SK-MEL-5 (cell line): ENCODE measurements at regions not wholly inside any gene's neighbourhood (a gene's known extent, or its start where the extent isn't known, plus 50 kb on each side); places are given as distances from the start of the nearest gene placed in this dataset.
"Not testable (repeated sequence)": the region's sequence is repeated elsewhere in the genome, so short reads cannot be mapped to it uniquely, and the experiment has no call there.

ENCODE experiments used
- DNase-seq: peaks from one replicate; pipeline ENCODE4 v3.0.0-alpha.2; 2016; ENCODE audit warnings: low read depth, low spot score
- in situ Hi-C: cut with HindIII; loops from 2 replicates; pipeline ENCODE4 v1.10.0; 2016; ENCODE audit warnings: low sequenced_read_pairs, high pct_unique_total_duplicates, low pct_unique_long_range_greater_than_20kb

- in situ Hi-C loops: no loop called here
- DNase-seq: no peak
Measured at GRCh38 chr11:128148208-128148607, 439.1 kb downstream of the ETS1 start.

GRCh38 chr11:128146926-128147605 is 440.3 kb downstream of the ETS1 start:
- in situ Hi-C loops: no loop called here
- DNase-seq: no peak

- in situ Hi-C loops: not testable (repeated sequence)
Measured at GRCh38 chr11:128140293-128140692, 447.1 kb downstream of the ETS1 start.

GRCh38 chr11:128135451-128135850 is 451.9 kb downstream of the ETS1 start:
- DNase-seq: peak; percentile 42
- in situ Hi-C loops: no loop called here

More at GRCh38 chr11:128140293-128140692, 447.1 kb downstream of the ETS1 start:
- not testable (repeated sequence) for DNase-seq

DNA sequence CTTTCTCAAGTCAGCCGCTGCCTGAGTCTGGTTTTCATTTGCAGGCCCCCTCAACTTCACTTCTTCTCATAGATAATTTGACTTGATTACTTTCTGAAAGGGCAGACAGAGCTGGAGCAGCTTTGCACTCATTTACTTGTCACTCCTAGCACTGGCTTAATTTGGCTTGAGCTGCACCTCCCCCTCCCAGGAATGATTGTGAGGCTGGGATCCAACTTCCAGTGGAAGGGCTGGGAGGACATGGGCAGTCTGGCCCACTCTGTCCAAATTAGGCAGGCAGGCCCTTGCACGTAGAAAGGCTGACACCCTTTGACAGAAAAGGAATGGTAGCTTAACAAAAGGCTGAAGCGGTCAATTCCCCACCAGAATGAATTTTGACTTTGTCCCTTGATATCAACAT is 453.9 kb downstream of the ETS1 start:
- no peak for DNase-seq
- in situ Hi-C loops: no loop called here

DNA sequence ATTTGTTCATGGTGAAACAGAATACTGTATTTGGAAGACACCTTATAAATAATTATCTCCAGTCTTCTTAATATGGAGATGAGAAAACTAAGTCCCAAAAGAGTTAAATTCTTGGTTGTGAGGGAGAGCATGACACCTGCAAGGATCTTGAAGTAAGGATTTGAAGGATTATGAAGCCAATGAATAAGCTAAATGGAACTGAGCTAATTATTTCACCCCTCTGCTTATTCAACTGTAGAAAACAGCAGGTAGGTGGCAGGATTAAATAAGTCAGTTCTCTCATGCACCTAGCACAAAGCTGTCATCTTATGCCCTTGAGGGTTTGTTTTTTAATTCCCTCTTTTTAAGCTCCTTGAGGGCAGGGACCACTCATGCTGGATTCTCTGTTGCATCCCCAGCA is 457.3 kb downstream of the ETS1 start:
- in situ Hi-C loops: no loop called here
- DNase-seq: no peak

- in situ Hi-C loops: no loop called here
Measured at GRCh38 chr11:128125723-128126122, 461.6 kb downstream of the ETS1 start.

DNA sequence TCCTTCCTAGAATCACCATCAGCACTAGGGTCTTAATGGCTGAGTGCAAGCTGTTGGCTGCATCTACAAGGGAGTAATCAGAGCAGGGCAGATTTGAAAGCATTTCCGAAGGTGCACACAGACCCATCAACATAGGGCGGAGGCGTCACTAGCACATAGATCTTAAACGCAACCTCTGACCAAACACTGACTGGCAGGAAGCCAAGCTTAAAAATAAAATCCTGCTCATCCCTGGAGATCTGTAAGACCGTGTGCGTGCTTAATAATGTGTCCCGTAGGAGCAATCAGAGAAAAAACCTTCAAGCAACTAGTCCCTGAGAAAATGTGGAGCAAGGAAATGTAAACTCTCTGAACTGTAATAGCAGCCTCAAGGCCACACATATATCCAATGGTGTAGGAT is 470.5 kb downstream of the ETS1 start:
- in situ Hi-C loops: no loop called here
- no peak for DNase-seq

More at GRCh38 chr11:128125723-128126122, 461.6 kb downstream of the ETS1 start:
- DNase-seq: no peak

GRCh38 chr11:128116447-128116846 is 470.9 kb downstream of the ETS1 start:
- in situ Hi-C loops: no loop called here
- no peak for DNase-seq

- in situ Hi-C loops: no loop called here
- DNase-seq: no peak
Measured at GRCh38 chr11:128105950-128106349, 481.4 kb downstream of the ETS1 start.

GRCh38 chr11:128105511-128105910 is 481.8 kb downstream of the ETS1 start:
- no peak for DNase-seq
- in situ Hi-C loops: no loop called here

GRCh38 chr11:128103278-128103873 is 484.0 kb downstream of the ETS1 start:
- in situ Hi-C loops: no loop called here
- no peak for DNase-seq

- DNase-seq: no peak
- in situ Hi-C loops: no loop called here
Measured at GRCh38 chr11:128098781-128099180, 488.6 kb downstream of the ETS1 start.

GRCh38 chr11:128095466-128095981 is 491.8 kb downstream of the ETS1 start:
- in situ Hi-C loops: no loop called here
- DNase-seq: peak; percentile 2

DNA sequence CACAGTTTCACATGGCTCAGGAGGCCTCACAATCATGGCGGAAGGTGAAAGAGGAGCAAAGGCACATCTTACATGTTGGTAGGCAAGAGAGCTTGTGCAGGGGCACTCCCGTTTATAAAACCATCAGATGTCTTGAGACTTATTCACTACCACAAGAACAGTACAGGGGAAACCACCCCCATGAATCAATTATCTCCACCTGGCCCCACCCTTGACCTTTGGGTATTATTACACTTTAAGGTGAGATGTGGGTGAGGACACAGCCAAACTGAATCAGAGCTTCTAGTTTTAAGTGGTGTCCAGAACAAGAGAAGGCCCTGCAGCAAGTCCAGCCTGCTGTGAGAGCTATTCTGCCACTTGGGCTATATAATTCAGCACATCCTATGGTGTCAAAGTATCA is 493.7 kb downstream of the ETS1 start:
- in situ Hi-C loops: no loop called here
- DNase-seq: no peak

GRCh38 chr11:128089962-128090361 is 497.4 kb downstream of the ETS1 start:
- DNase-seq: no peak
- in situ Hi-C loops: no loop called here

DNA sequence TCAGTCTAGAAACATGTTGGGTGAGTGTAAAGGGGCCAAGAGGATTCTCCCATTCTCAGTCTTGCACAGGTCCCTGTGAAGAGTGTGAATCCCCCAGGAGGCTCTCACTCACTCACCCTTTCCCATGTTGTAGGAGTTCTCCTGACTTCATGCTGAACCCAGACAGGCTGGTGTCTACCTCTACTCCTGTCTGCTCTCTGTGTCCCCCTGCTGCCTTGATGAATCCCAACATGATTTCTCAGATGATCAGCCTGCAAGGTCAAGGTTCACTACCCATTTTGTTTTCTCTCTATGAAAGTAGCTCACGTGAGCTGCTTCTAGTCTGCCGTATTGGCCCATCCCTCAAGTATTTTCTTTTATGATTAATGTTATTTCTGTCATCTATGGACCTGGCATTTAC is 500.6 kb downstream of the ETS1 start:
- in situ Hi-C loops: no loop called here
- DNase-seq: no peak

- in situ Hi-C loops: no loop called here
- DNase-seq: no peak
Measured at GRCh38 chr11:128085276-128085675, 502.1 kb downstream of the ETS1 start.

- no peak for DNase-seq
- in situ Hi-C loops: no loop called here
Measured at GRCh38 chr11:128082574-128082973, 504.8 kb downstream of the ETS1 start.
